ENCODE measurements at regions not wholly inside any gene's neighbourhood (a gene's known extent, or its start where the extent isn't known, plus 50 kb on each side); places are given as distances from the start of the nearest gene placed in this dataset.
"Not testable (repeated sequence)": the region's sequence is repeated elsewhere in the genome, so short reads cannot be mapped to it uniquely, and the experiment has no call there.

- Histone ChIP-seq H3K36me3 (ENCODE audit: insufficient read depth, low read length, poor library complexity, severe bottlenecking) (no peaks in the 10 kb centered on the region), H3K4me1 (ENCODE audit: insufficient read depth, low read length, poor library complexity, severe bottlenecking) (peaks cover 15% of the 10 kb centered on the region), H3K27ac (ENCODE audit: low read depth, low read length, poor library complexity, severe bottlenecking) (peak overlapping the region; percentile 69), H3K27me3 (replicated peaks; ENCODE audit: insufficient read depth, low read depth, low read length, poor library complexity) (no peaks in the 10 kb centered on the region), H3K4me3 (ENCODE audit: low read depth, low read length, poor library complexity, severe bottlenecking) (no peak overlapping the region), H3K9me3 (ENCODE audit: low read depth, low read length, poor library complexity, severe bottlenecking) (no peaks in the 10 kb centered on the region)
- intact Hi-C loops (cut with micrococcal nuclease; ENCODE audit: unreplicated experiment): no loop called here
- DNase-seq (ENCODE audit: low spot score): peak; percentile 66
- BruUV-seq (replicated peaks): no TSS peak
- CTCF ChIA-PET: interaction anchor here (0.5 kb wide), 1 partner anchor 102 kb away, joined by 4 read pairs; no protein-coding TSS in a partner anchor
- TF ChIP-seq CTCF (conservative IDR thresholded peaks at IDR 0.05; ENCODE audit: low read depth, low read length) (no peak), EZH2 (IDR thresholded peaks at IDR 0.05; ENCODE audit: borderline replicate concordance, low read depth, low read length, poor library complexity, severe bottlenecking) (no peak)
- POLR2A ChIA-PET (ENCODE audit: low non-redundant PET): no interaction called here
These were observed 89.5 kb upstream of the ARX start for GRCh38 chrX:25105221-25105620.

DNA sequence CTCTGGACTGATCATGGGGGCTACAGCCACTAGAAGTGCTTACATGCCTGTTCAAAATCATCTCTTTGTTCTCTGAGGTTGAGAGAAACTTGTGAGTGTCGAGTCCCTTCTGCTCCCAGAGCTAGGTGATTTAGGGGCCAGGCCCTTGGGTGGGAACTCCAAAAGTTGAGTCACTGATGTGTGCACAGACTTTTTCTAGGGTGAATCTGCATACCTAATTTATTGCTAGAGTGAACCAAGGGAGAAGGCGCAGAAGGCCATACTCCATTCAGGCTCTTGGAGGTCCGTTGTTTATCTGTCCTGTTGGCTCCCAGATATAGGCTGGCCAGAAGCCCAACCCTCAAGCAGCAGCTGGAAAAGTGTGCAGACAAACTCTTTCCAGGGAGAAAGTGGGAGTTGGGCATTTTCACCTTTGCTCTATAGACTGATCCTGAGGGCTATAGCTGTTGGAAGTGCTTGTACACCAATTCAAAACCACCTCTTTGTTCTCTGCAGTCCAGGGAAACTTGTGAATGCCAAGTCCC lies 80.8 kb upstream of the ARX start:
- no peak for DNase-seq (ENCODE audit: low spot score)
- Histone ChIP-seq H3K9me3 (ENCODE audit: low read depth, low read length, poor library complexity, severe bottlenecking) (no peaks in the 10 kb centered on the region), H3K27ac (ENCODE audit: low read depth, low read length, poor library complexity, severe bottlenecking) (no peak overlapping the region), H3K27me3 (replicated peaks; ENCODE audit: insufficient read depth, low read depth, low read length, poor library complexity) (no peaks in the 10 kb centered on the region), H3K4me1 (ENCODE audit: insufficient read depth, low read length, poor library complexity, severe bottlenecking) (peaks cover under 1% of the 10 kb centered on the region), H3K36me3 (ENCODE audit: insufficient read depth, low read length, poor library complexity, severe bottlenecking) (no peaks in the 10 kb centered on the region), H3K4me3 (ENCODE audit: low read depth, low read length, poor library complexity, severe bottlenecking) (no peak overlapping the region)
- intact Hi-C loops (cut with micrococcal nuclease; ENCODE audit: unreplicated experiment): no loop called here
- POLR2A ChIA-PET (ENCODE audit: low non-redundant PET): no interaction called here
- no peak for TF ChIP-seq CTCF (conservative IDR thresholded peaks at IDR 0.05; ENCODE audit: low read depth, low read length)
- no peak for TF ChIP-seq EZH2 (IDR thresholded peaks at IDR 0.05; ENCODE audit: borderline replicate concordance, low read depth, low read length, poor library complexity, severe bottlenecking)
- no TSS peak for BruUV-seq (replicated peaks)
- CTCF ChIA-PET: no interaction called here

DNA sequence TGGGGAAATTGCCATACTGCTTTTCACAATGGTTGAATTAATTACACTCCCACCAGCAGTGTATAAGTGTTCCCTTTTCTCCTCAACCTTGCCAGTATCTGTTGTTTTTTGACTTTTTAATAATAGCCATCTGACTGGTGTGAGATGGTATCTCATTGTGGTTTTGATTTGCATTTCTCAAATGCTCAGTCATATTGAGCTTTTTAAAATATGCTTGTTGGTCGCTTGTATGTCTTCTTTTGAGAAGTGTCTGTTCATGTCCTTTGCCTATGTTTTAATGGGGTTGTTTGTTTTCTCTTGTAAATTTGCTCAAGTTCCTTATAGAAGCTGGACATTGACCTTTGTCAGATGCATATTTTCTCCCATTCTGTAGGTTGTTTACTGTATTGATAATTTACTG lies 75.4 kb upstream of the ARX start:
- intact Hi-C loops (cut with micrococcal nuclease; ENCODE audit: unreplicated experiment); H3K27ac ChIP-seq (ENCODE audit: low read depth, low read length, poor library complexity, severe bottlenecking); H3K4me1 ChIP-seq (ENCODE audit: insufficient read depth, low read length, poor library complexity, severe bottlenecking); H3K36me3 ChIP-seq (ENCODE audit: insufficient read depth, low read length, poor library complexity, severe bottlenecking); CTCF ChIA-PET; H3K4me3 ChIP-seq (ENCODE audit: low read depth, low read length, poor library complexity, severe bottlenecking); H3K27me3 ChIP-seq (replicated peaks; ENCODE audit: insufficient read depth, low read depth, low read length, poor library complexity); BruUV-seq (replicated peaks); POLR2A ChIA-PET (ENCODE audit: low non-redundant PET): not testable (repeated sequence)
- DNase-seq (ENCODE audit: low spot score): peak; percentile 66
- H3K9me3 ChIP-seq (ENCODE audit: low read depth, low read length, poor library complexity, severe bottlenecking): peaks cover 10% of the 10 kb centered on the region

DNA sequence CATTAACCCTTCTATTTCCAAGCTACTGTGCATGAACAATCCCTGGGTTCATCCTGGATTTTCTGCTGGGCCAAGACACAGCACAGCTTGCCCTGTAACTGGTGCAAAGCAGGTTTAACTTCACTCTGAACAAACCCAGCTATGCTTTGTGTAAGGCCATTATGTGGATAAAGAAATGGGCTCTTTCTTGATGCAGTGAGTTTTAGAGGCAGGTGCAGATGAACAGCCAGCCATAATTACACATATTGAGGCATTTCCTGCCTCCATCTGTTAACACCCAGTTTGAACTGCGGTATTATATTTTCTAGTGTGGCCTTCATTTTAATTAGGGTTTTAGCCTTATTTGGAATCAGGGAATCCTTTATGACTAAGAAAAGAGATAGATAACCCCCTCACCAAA lies 68.7 kb upstream of the ARX start:
- no TSS peak for BruUV-seq (replicated peaks)

More for the DNA sequence above, 68.7 kb upstream of the ARX start:
- CTCF ChIA-PET: no interaction called here
- H3K27ac ChIP-seq (ENCODE audit: low read depth, low read length, poor library complexity, severe bottlenecking): peak overlapping the region; percentile 80
- POLR2A ChIA-PET (ENCODE audit: low non-redundant PET): no interaction called here
- no peak for TF ChIP-seq CTCF (conservative IDR thresholded peaks at IDR 0.05; ENCODE audit: low read depth, low read length)
- no peak for TF ChIP-seq EZH2 (IDR thresholded peaks at IDR 0.05; ENCODE audit: borderline replicate concordance, low read depth, low read length, poor library complexity, severe bottlenecking)
- H3K27me3 ChIP-seq (replicated peaks; ENCODE audit: insufficient read depth, low read depth, low read length, poor library complexity): no peaks in the 10 kb centered on the region
- H3K36me3 ChIP-seq (ENCODE audit: insufficient read depth, low read length, poor library complexity, severe bottlenecking): no peaks in the 10 kb centered on the region
- peak; percentile 58 for DNase-seq (ENCODE audit: low spot score)
- peaks cover 16% of the 10 kb centered on the region for H3K9me3 ChIP-seq (ENCODE audit: low read depth, low read length, poor library complexity, severe bottlenecking)
- peaks cover 21% of the 10 kb centered on the region for H3K4me1 ChIP-seq (ENCODE audit: insufficient read depth, low read length, poor library complexity, severe bottlenecking)
- H3K4me3 ChIP-seq (ENCODE audit: low read depth, low read length, poor library complexity, severe bottlenecking): no peak overlapping the region
- intact Hi-C loops (cut with micrococcal nuclease; ENCODE audit: unreplicated experiment): no loop called here

Measured in A673 (cell line).